HG03469 (cell line): ENCODE measurements at regions not wholly inside any gene's neighbourhood (a gene's known extent, or its start where the extent isn't known, plus 50 kb on each side); places are given as distances from the start of the nearest gene placed in this dataset.

Experiments used
- ATAC-seq: cut with Tn5 transposase; IDR thresholded peaks from one replicate; pipeline ENCODE4 v1.9.1; 2021; ENCODE audit warnings: mild to moderate bottlenecking, moderate library complexity, moderate number of reproducible peaks; ENCODE audit not compliant: unreplicated experiment

DNA sequence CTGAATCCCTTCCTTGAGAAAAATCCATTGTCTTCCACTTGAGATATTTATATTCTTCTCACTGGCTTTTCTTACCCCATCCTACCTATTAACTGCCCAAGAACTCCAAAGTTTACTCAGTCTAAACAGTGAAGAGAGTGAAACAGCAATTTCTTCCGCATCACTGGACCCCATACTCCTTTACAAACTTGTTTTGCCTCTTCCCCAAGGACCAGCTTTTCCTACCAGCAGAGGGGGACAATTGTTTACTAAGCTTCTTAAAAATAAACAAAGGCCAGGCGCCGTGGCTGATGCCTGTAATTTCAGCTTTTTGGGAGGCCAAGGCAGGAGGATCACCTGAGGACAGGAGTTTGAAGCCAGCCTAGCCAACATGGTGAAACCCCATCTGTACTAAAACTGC is 52.0 kb downstream of the LRATD1 start:
- ATAC-seq: no peak

DNA sequence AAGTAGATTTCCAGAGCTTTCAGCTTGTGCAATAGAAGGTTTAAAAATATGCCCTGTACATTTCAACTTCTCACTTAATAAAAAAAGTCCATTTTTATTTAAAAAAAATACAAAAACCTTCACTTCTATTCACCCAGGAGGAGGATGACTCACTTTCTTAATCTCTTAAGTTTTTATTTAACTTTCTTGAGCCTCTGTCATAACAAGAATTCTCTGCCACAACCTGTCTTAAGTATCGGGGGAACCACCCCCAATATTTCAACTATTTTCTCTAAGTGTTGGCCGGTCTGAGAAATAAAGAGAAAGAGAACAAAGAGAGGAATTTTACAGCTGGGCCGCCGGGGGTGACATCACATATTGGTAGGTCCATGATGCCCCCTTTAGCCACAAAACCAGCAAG is 58.4 kb downstream of the LRATD1 start:
- ATAC-seq: no peak

DNA sequence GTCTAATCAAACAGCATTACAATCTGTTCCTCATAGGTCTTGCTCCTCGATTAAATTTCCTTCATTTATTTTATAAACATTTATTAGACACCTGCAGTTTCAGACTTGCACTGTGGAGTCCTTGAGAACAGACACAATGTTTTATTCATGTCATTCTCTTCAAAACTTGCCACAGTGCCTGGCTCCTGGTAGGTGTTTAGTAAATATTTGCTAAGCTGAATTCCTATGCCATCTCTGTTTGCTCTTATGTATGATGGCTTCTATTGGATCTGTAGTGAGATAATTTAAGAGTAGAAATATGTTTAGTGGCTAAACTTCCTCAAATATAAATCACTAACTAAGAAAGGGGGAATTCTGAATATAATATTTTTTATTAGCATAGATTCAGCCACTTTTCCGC is 61.4 kb downstream of the LRATD1 start:
- no peak for ATAC-seq

DNA sequence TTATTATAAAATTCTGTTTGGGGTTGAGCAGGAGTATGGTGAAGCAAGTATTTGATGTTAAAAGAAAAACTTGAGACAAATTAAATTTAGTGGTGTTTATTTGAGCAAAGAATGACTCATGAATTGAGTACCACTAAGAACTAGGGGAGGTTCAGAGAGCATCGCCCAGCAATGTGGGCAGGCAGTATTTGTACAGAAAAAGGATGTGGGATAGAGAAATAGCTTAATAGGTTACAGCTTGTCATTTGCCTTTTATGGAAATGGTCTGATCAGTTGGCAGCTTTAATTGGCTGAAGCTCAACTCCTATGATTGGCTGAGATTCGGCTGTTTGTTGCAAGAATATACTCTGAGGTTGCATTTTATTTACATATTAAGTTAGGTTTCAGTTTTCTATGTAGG is 68.2 kb downstream of the LRATD1 start:
- ATAC-seq: no peak

DNA sequence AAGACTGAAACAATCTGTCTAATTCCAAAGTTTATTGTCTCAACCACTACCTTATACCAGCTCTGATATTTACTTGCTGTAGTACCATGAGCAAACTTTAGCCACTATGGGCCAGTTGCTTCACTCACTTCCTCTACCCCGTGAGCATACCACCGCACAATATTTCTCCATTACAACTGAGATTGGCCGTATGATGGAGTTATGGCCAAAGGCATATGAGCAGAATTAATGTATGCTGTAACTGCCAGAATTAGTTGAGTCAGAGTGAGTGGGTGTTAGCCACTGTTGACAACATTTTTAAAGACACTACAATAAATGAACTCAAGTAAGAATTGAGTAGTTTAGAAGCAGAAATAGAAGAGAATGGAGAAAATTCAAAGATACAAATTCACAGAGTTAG is 69.7 kb downstream of the LRATD1 start:
- no peak for ATAC-seq

DNA sequence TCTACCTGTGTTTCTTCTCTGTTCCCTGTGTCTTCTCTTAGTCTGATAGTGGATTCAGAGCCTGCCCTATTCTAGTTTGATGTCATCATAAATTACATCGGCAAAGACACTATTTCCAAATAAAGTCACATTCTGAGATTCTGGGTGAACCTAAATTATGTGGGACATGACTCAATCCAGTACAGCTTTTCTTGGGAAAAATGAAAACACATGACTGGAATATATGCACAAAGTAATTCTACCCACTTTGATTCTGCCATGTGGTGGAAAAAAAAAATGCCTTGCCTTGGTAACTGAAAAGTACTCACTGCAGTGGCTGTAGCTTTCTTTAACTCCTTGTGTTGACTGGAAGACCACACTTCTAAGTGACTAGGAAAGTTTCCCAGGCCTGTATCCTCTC is 73.7 kb downstream of the LRATD1 start:
- ATAC-seq: no peak

DNA sequence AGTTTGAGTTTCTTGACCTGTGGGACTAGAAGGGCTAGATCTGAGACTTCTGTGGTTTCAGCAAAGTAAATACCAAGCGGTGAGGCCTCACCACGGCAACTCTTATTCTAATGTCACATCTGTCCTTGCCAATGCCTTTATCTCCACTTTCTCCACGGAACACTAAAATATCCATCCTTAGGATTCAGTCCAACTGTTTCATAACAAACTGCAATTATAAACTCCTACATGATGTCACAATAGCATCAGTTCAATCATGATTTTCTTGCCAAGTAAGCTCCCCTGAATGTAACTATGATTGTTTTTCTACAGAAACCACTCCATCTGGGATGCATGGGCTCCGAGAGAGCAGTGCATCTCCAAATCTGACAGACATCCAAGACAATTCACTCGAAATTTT is 79.6 kb downstream of the LRATD1 start:
- ATAC-seq: no peak

DNA sequence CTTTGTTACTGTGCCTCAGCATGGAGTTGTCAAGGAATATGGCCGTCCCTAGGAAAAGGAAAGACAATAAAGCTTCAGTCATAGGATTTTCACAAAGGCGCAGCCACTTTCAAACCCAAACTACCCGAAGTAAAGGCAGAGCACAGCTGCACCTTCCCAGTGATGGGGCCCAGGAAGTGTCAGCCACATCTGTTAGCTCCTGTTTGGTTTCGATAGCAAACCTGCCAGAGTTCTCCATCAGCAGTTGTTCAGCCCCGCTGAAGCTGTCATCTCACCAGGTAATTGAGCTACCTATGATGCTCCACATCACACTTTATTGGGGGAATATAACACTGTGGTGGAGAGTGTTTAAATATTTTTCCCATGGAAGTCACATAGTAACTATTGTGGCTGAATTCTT is 80.7 kb downstream of the LRATD1 start:
- no peak for ATAC-seq

DNA sequence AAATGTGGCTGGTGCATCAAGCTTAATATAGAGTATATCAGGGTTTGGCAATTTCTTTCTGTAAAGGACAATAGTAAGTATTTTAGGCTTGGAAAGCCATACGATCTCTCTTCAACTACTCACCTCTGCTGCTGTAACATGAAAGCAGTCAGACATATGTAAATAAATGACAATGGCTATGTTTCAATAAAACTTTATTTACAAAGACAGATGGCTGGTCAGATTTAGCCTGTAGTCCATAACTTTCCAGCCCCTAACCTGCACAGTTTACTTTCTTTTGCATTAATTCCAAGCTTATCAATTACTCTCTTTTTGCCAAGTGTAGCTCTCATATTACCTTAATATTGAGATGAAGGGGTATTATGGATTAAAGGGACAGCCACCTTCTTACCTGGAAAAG is 83.1 kb downstream of the LRATD1 start:
- ATAC-seq: no peak

DNA sequence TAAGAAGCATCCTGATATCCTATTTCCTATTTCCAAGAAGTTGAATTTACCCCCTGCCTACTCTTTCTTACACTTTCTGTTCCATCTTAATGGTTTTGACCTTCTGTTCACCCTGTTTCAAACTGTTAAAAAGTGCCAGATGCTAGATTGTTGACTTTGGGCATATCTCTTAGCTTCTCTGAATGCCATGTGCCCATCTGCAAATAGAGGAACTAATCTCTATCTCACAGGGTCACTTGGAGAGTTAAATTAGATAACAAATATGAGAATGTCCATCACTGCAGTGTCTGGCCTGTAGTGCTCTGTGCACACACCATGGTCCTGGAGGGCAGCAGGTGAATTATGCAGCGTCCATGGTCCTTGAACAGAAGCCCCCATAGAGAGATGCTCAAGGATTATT is 83.8 kb downstream of the LRATD1 start:
- no peak for ATAC-seq

DNA sequence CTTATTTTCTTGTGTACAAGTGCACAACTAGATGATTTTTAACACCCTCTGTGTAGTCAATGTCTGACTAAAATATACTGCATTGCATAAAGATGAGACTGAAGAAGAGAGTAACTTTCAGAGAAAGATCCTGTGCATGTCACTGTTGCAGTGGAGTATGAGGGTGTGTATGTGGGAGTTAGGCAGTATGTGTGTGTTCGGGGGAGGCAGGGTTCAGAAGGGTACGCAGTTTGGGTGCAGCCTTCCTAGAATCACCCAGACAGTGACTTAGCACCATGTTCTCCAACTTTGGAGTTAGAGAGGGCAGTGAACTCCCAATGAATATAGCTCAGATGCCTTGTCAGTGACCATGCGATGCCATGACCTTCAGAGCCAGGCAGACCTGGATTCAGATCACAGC is 84.6 kb downstream of the LRATD1 start:
- no peak for ATAC-seq

DNA sequence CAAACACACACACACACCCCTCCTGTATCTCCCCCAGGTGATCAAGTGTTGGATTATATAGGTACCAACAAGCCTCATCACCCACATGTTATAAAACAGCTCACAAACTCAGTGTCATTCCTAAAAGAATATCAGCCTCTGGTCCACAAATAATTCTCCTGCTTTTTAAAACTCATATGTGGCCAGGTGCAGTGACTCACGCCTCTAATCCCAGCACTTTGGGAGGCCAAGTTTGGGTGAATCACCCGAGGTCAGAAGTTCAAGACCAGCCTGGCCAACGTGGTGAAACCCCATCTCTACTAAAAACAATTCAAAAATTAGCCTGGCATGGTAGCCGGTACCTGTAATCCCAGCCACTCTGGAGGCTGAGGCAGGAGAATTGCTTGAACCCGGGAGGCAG is 87.8 kb downstream of the LRATD1 start:
- ATAC-seq: no peak

DNA sequence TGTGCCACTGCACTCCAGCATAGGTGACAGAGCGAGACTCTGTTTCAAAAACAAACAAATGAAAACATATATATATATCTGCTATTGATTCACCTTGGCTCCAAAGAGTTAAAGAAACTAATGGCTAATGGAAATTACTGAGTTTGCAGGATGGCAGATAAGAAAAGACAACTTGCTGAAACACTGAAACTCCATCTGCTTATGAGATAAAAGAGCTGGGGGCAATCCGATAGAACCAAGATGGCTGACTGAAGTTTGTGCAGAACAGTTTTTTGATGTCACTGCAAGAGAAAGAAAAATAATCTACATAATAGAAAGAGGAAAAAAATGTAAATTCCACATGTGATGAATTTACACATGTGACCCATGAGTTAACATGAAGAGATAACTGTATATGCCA is 88.2 kb downstream of the LRATD1 start:
- ATAC-seq: no peak

DNA sequence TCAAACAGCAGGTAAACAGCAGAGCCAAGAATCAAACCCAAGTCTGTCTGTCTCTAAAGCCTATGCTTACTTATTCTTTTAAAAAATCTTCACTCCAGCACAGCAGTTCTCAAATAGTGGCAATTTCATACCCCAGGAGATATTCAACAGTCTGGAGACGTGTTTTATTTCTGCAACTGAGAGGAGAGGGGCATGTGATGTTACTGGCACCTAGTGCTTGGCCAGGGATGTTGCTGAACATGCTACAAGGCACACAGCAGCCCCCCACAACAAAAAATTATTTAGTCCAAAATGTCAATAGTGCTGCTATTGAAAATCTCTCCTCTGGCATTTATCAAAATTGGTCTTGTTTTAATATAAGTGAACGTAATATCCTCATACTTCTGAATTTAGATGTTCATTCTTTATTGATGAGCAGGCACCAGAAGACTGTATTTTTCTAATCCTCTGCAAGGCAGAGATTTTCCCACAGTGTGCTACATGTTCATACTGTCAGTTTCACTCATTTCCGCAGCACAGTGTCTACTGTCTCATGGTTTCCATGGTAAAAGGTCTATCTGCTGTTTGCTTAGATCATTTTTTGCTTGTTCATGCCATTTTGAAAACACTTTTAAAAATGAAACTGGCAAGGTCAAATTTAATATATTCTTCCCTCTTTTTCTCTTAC is 90.5 kb downstream of the LRATD1 start:
- ATAC-seq: no peak

DNA sequence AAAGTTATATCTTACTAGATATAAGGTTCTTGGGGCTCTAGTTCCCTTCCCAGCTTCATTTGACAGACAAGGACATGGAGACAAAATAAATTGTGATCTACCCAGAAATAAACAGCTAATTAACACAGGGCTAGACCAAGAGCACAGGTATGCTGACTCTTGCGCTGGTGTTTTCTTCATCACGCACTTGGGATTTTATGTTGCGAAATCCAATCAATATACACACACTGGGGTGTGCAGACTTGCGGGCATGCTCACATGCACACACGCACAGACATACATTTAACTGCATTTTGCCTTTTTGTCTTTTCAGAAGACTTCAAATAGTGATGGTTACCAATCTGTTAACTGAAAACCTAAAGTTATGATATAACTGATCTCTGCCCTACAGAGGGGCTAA is 91.2 kb downstream of the LRATD1 start:
- ATAC-seq: no peak

DNA sequence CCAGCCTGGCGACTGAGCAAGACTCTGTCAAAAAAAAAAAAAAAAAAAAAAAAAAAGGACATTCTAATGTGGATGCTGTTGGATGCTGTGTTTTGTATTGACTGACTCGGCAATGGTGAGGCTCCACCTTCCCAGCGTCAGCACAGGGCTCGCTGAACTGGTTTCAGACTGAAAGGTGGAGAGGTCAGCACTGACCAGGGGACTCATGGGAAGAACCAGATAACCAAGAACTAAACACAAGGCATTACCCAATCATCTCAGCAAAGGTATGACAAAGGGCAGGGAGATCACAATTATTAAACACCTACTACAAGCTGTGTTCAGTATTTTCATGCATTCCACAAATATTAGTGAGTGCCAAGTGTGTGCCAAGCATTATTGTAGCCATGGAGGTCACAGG is 103.2 kb downstream of the LRATD1 start:
- no peak for ATAC-seq

DNA sequence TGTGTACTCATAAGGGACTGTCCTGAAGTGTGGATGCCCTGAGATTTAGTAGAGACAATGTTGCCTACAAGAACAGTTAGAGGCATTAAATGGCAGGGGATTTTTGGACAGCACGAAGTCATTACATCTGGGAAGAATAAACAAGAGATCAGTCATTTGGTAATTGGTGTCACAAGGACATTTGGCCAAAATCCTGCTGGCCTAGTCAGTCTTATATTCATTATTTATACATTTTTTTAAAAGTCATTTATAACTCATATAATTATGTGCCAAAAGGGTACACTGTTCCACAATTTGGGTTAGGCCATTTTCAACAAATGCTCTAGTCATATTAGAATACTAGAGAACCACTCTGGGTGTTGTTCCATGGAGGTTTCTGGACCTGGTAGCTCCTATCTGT is 104.7 kb downstream of the LRATD1 start:
- no peak for ATAC-seq

DNA sequence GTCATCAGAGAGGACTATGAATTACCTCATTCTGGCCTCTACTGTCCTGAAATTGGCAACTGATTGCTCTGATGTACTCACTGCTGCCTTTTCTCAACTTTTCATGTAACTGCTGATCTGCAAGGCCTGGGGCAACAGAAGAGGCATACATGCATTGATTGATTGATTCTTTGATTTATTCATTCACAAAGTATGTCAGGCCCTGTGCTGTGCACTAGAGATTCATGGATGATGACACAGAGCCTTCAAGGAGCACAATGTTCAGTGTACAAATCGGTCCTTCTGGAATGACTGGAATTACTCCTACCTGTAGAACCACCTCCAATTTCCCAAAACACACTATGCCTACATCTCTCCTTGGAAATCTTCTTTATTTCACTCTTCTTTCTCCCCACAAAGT is 111.3 kb downstream of the LRATD1 start:
- ATAC-seq: no peak

DNA sequence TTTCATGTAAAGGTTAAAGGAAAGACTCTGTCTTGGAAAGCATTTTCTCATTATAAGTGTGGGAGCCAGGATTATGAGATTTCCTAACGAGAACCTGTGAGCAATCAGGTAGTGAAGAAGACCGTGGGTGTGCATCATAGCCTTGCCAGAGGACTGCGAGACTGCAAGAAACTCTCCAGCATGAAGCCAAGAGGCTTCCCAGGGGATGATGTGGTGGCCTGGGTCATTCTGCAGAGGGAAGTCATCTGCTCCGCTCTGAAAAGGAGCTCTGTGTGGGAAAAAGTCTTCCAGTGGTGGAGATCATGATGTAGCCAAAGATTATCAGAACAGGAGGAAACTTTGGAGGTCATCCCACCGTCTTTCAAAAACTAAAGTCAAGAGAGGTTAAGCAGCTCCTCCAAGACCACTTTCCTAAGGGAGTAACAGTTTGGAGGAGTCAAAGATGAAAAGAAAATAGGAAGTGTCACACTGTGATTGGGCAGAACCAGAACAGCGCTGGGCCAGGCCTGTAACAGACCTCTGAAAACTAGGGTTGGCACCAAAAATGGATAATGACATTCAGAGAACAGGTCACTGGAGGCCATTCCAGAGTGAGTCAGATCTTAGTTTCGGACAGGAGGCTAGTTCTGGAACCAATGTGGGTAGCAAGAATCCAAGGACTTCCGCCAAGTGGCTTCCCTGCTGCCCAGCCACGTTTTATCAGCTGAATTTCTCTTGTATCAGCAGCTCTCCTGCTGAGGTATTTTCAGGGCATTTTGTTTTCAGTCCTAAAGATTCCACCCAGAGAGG is 113.0 kb downstream of the LRATD1 start:
- ATAC-seq: no peak

DNA sequence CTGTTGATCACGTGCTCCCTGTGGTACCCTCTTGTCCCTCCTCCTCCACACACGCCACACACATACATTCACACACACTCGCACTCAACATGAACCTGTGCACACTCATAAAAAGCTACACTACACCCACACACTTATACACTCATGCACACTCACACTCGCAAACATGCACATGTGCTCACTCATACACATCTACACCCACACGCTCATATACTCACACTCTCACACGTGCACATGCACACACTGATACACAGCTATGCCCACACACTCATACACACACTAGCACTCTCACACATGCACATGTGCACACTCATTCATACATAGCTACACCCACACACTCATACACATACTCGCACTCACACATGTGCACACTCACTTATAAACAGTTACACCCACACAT is 113.6 kb downstream of the LRATD1 start:
- no peak for ATAC-seq

DNA sequence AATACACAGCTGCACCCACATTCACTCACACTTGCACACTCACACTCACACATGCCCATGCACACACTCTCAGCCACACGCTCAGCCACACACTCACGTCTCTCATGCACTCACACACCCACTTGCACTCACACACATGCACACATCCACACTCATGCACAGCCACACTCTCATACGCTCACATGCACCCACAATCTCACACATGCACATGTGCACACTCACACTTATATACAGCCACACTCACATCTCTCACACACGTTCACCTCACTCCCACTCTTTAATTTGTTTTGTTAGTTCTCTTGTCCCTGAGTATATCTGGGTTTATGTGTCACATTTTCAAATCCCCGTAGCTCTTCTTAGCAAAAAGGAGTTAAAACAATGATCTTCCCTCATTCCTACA is 114.9 kb downstream of the LRATD1 start:
- ATAC-seq: no peak

DNA sequence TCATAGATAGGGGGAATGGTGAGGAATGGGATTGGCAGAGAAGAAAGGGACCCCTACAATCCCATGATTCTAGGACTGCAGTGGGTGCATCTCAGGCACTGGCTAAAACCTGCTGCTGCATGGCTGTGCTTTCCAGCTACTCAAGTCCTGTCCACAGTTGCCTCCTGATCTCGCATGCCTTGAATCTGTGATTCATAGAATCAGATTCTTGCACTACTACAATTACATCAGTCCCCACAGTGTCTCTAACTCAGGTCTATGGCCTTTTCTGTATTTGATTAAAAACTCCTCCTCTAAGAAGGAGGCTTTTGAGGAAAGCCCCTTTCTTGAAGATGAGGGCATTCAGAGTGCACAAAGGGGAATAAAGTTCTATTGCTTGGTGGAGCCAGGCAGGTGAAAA is 117.4 kb downstream of the LRATD1 start:
- no peak for ATAC-seq

DNA sequence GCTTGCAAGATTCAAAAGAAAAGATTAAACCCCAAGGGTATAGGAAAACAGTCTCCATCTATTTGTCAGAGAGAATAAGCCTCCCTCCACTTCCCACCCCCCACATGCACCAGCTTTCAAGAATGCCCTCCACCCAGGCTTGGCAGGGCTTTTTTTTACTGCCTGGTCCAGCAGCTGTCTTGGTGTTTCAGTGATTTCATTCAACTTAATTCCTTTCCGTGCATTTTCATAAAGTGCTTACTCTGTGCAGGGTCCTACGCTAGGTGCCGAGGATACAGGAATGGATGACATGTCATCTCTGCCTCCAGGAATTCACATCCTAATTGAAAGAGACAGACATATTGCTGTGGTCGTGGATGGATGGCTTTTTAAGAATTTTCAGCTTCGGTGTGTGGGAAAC is 117.9 kb downstream of the LRATD1 start:
- ATAC-seq: no peak
